ENCODE measurements at regions not wholly inside any gene's neighbourhood (a gene's known extent, or its start where the extent isn't known, plus 50 kb on each side); places are given as distances from the start of the nearest gene placed in this dataset.

GRCh38 chr2:2719015-2719414 is 387.9 kb upstream of the MYT1L start:
- no peak for TF ChIP-seq CTCF (IDR thresholded peaks at IDR 0.05)
- TF ChIP-seq POLR2A (IDR thresholded peaks at IDR 0.05; ENCODE audit: low read depth): no peak
- no peak for TF ChIP-seq EP300 (IDR thresholded peaks at IDR 0.05)
- no peak for TF ChIP-seq POLR2AphosphoS5 (IDR thresholded peaks at IDR 0.05)
